HEK293 (cell line): ENCODE measurements at regions not wholly inside any gene's neighbourhood (a gene's known extent, or its start where the extent isn't known, plus 50 kb on each side); places are given as distances from the start of the nearest gene placed in this dataset.

Experiments used
- CTCF ChIA-PET: fragments of 350-600 bp; formaldehyde crosslinking; extraction: SDS; loops from one replicate; lab custom pipeline; 2021; ENCODE audit warnings: antibody characterized with exemption; lab: Yijun Ruan, JAX
- POLR2A ChIA-PET: fragments of 300-600 bp; formaldehyde crosslinking; extraction: SDS; loops from one replicate; lab custom pipeline; 2020; ENCODE audit warnings: antibody characterized with exemption, inconsistent platforms; lab: Yijun Ruan, JAX
- H3K27ac ChIP-seq: fragments of 200-500 bp; sonication (Bioruptor generic); 2 replicates; pipeline ENCODE4 v1.5.1; 2014; ENCODE audit warnings: low read depth, low read length, control low read depth, inconsistent platforms; ENCODE audit errors: extremely low read depth
- H3K36me3 ChIP-seq, 2 experiments: fragments of 200-500 bp in 1 of 2; sonication (Bioruptor generic) in 1 of 2; 1 replicate in 1 of 2; 2 replicates in 1 of 2; pipeline ENCODE4 v1.5.1; 2014 to 2017; ENCODE audit warnings: inconsistent platforms in 2 of 2, low read length in 2 of 2; ENCODE audit not compliant: control insufficient read depth in 2 of 2, insufficient read depth in 1 of 2
- H3K4me1 ChIP-seq: fragments of 200-500 bp; sonication (Bioruptor generic); 2 replicates; pipeline ENCODE4 v1.5.1; 2014; ENCODE audit warnings: mild to moderate bottlenecking, low read length, inconsistent platforms; ENCODE audit not compliant: control insufficient read depth, insufficient read depth
- H3K4me3 ChIP-seq: 2 replicates; pipeline ENCODE4 v1.5.1; 2011; ENCODE audit warnings: low read depth, mild to moderate bottlenecking, control low read depth, low read length, moderate library complexity
- H3K9me3 ChIP-seq: fragments of 200-500 bp; sonication (Bioruptor generic); 2 replicates; pipeline ENCODE4 v1.5.1; 2014; ENCODE audit warnings: low read depth, low read length, inconsistent platforms; ENCODE audit not compliant: control insufficient read depth, insufficient read depth
- ATF2 ChIP-seq: fragments of 450-650 bp; formaldehyde crosslinking; IDR thresholded peaks from 2 replicates; pipeline ENCODE4 v1.5.1; 2016; ENCODE audit warnings: missing biosample characterization, missing genetic modification characterization, low read depth
- GLI4 ChIP-seq: fragments of 450-650 bp; formaldehyde crosslinking; IDR thresholded peaks from 2 replicates; pipeline ENCODE4 v1.5.1; 2016; ENCODE audit warnings: missing biosample characterization, missing genetic modification characterization
- GLIS1 ChIP-seq: fragments of 450-650 bp; formaldehyde crosslinking; IDR thresholded peaks from 2 replicates; pipeline ENCODE4 v1.5.1; 2016; ENCODE audit warnings: missing biosample characterization, missing genetic modification characterization
- GLIS2 ChIP-seq: fragments of 450-650 bp; formaldehyde crosslinking; IDR thresholded peaks from 2 replicates; pipeline ENCODE4 v1.5.1; 2016; ENCODE audit warnings: missing biosample characterization, missing genetic modification characterization
- KLF1 ChIP-seq: fragments of 450-650 bp; formaldehyde crosslinking; IDR thresholded peaks from 2 replicates; pipeline ENCODE4 v1.5.1; 2016; ENCODE audit warnings: missing biosample characterization, missing genetic modification characterization
- SP7 ChIP-seq: fragments of 450-650 bp; formaldehyde crosslinking; IDR thresholded peaks from 2 replicates; pipeline ENCODE4 v1.5.1; 2016; ENCODE audit warnings: missing biosample characterization, missing genetic modification characterization
- YY2 ChIP-seq: fragments of 450-650 bp; formaldehyde crosslinking; IDR thresholded peaks from 2 replicates; pipeline ENCODE4 v1.5.1; 2016; ENCODE audit warnings: missing biosample characterization, missing genetic modification characterization
- ZBTB17 ChIP-seq: fragments of 450-650 bp; formaldehyde crosslinking; IDR thresholded peaks from 2 replicates; pipeline ENCODE4 v1.5.1; 2016; ENCODE audit warnings: missing biosample characterization, missing genetic modification characterization
- ZNF112 ChIP-seq: fragments of 450-650 bp; formaldehyde crosslinking; IDR thresholded peaks from 2 replicates; pipeline ENCODE4 v1.5.0; 2017; ENCODE audit warnings: missing biosample characterization, missing genetic modification characterization
- ZNF16 ChIP-seq: fragments of 450-650 bp; formaldehyde crosslinking; IDR thresholded peaks from 2 replicates; pipeline ENCODE4 v1.5.1; 2016; ENCODE audit warnings: low read depth, missing biosample characterization, missing genetic modification characterization
- ZNF211 ChIP-seq: fragments of 450-650 bp; formaldehyde crosslinking; IDR thresholded peaks from 2 replicates; pipeline ENCODE4 v1.5.1; 2016; ENCODE audit warnings: low read depth, missing biosample characterization, missing genetic modification characterization
- ZNF280C ChIP-seq: fragments of 450-650 bp; formaldehyde crosslinking; IDR thresholded peaks from 2 replicates; pipeline ENCODE4 v1.5.1; 2016; ENCODE audit warnings: missing biosample characterization, missing genetic modification characterization
- ZNF404 ChIP-seq: fragments of 450-650 bp; formaldehyde crosslinking; IDR thresholded peaks from 2 replicates; pipeline ENCODE4 v1.5.1; 2017; ENCODE audit warnings: missing biosample characterization, missing genetic modification characterization
- ZNF473 ChIP-seq: fragments of 450-650 bp; formaldehyde crosslinking; IDR thresholded peaks from 2 replicates; pipeline ENCODE4 v1.5.1; 2017; ENCODE audit warnings: missing biosample characterization, missing genetic modification characterization
- ZNF561 ChIP-seq: fragments of 450-650 bp; IDR thresholded peaks from 2 replicates; pipeline ENCODE4 v1.5.1; 2018; ENCODE audit warnings: missing biosample characterization, missing genetic modification characterization, borderline replicate concordance
- ZNF585B ChIP-seq: fragments of 450-650 bp; formaldehyde crosslinking; IDR thresholded peaks from 2 replicates; pipeline ENCODE4 v1.5.1; 2016; ENCODE audit warnings: missing biosample characterization, missing genetic modification characterization
- ZNF76 ChIP-seq: fragments of 450-650 bp; formaldehyde crosslinking; IDR thresholded peaks from 2 replicates; pipeline ENCODE4; 2016; ENCODE audit warnings: low read depth, missing biosample characterization, missing genetic modification characterization, borderline replicate concordance
- ZNF777 ChIP-seq: fragments of 450-650 bp; formaldehyde crosslinking; IDR thresholded peaks from 2 replicates; pipeline ENCODE4 v1.5.1; 2017; ENCODE audit warnings: missing biosample characterization, missing genetic modification characterization, borderline replicate concordance
- ZNF837 ChIP-seq: fragments of 450-650 bp; formaldehyde crosslinking; IDR thresholded peaks from 2 replicates; pipeline ENCODE4 v1.5.1; 2016; ENCODE audit warnings: missing biosample characterization, missing genetic modification characterization
- ZSCAN16 ChIP-seq: fragments of 450-650 bp; formaldehyde crosslinking; IDR thresholded peaks from 2 replicates; pipeline ENCODE4 v1.5.1; 2016; ENCODE audit warnings: missing biosample characterization, missing genetic modification characterization

GRCh38 chr5:54861212-54861894 lies 124.0 kb downstream of the ESM1 start:
- no peak overlapping the region for H3K4me3 ChIP-seq
- POLR2A ChIA-PET, result no interaction called here
- CTCF ChIA-PET, result interaction anchor here (0.6 to 1.6 kb wide), 5 partner anchors 16 to 372 kb away, joined by 3 to 6 read pairs (median 3); no protein-coding TSS in a partner anchor
- no peaks in the 10 kb centered on the region for H3K9me3 ChIP-seq
- no peaks in the 10 kb centered on the region for H3K4me1 ChIP-seq
- no peak overlapping the region for H3K27ac ChIP-seq
- TF ChIP-seq GLIS1, result no peak
- TF ChIP-seq ZSCAN16 (tag by site-specific recombination), result no peak
- no peak for TF ChIP-seq ZNF585B (tag by site-specific recombination)
- no peak for TF ChIP-seq GLI4 (tag by site-specific recombination)
- TF ChIP-seq ATF2, result no peak
- no peak for TF ChIP-seq KLF1 (tag by site-specific recombination)
- TF ChIP-seq ZNF473, result no peak
- TF ChIP-seq ZNF112 (tag by site-specific recombination), result no peak
- no peak for TF ChIP-seq ZNF561 (tag by site-specific recombination)
- TF ChIP-seq, all 188 proteins: peak for 0
- no peaks in the 10 kb centered on the region for H3K36me3 ChIP-seq

GRCh38 chr5:54860321-54860720 lies 125.1 kb downstream of the ESM1 start:
- Histone ChIP-seq H3K9me3 (no peaks in the 10 kb centered on the region), H3K4me3 (no peak overlapping the region)
- TF ChIP-seq ZNF404 (tag by site-specific recombination) (no peak), ZNF76 (tag by site-specific recombination) (no peak), ZNF16 (tag by site-specific recombination) (no peak)
- TF ChIP-seq, all 188 proteins: peak for 0
- POLR2A ChIA-PET, result no interaction called here
- H3K4me1 ChIP-seq, result no peaks in the 10 kb centered on the region
- no peaks in the 10 kb centered on the region for H3K36me3 ChIP-seq
- CTCF ChIA-PET, result no interaction called here
- H3K27ac ChIP-seq, result no peak overlapping the region

GRCh38 chr5:54859316-54859715 lies 126.1 kb downstream of the ESM1 start:
- ChIA-PET POLR2A (no interaction called here), CTCF (interaction anchor here (0.9 kb wide), 2 partner anchors 14 to 616 kb away, joined by 3 to 4 read pairs; no protein-coding TSS in a partner anchor)
- H3K4me1 ChIP-seq, result no peaks in the 10 kb centered on the region
- H3K9me3 ChIP-seq, result no peaks in the 10 kb centered on the region
- H3K4me3 ChIP-seq, result no peak overlapping the region
- H3K27ac ChIP-seq, result no peak overlapping the region
- no peaks in the 10 kb centered on the region for H3K36me3 ChIP-seq
- TF ChIP-seq GLIS2 (no peak), ZNF211 (tag by site-specific recombination) (no peak), YY2 (tag by site-specific recombination) (no peak), ZBTB17 (no peak), ZNF280C (tag by site-specific recombination) (no peak), SP7 (no peak), ZNF777 (tag by site-specific recombination) (no peak), ZNF837 (tag by site-specific recombination) (no peak)
- TF ChIP-seq, all 188 proteins: peak for 0
